ENCODE measurements at regions not wholly inside any gene's neighbourhood (a gene's known extent, or its start where the extent isn't known, plus 50 kb on each side); places are given as distances from the start of the nearest gene placed in this dataset.

DNA sequence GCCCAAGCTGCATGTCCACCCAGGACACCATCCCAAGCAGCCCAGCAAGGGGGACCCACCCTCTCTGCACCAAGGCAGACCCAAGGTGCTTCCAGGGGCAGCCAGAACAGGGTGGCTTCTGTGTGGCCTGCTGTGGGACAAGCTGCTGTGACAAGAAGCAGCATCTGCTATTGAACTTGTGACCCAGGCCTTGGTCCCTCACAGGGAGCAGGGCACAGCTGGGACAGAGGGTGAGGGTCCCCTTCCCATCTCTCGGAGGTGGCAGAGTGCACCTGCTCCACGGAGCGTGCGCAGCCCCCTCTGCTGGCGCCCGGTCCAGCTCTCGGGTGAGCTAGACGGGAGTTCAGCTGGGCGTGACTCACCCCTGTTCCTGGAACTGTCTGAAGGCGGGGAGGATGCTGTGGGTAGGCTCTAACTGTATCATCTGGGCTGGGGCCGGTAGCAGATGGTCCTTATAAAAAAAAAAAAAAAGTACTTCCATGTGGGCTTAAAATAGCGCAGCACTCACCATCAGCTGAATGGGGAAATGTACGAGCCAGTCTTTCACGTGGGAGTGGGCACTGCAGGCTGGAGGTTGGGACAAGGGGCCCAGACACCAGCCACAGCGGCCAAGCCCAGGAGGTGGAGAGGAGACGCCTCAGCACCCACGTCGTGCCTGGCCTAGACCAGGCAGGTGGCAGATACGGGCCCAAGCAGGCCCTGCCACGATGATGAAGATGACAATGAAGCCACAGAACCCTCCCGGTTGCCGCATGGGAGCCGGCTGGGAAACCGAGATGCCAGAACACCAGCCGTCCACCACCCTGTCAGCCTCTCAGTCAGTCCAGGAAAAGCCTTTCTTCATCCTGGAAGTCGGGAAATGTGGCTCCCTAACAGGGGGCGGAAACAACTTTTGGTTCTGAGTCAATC, 136.8 kb upstream of the ID2 start:
- no peak overlapping the region for H3K4me3 ChIP-seq (ENCODE audit: low read length in 2 of 2)
- no peaks in the 10 kb centered on the region for H3K9me3 ChIP-seq (ENCODE audit: control insufficient read depth in 2 of 2, low read length in 2 of 2)
- H3K27ac ChIP-seq (ENCODE audit: low read depth in 2 of 2, low read length in 2 of 2) = peak overlapping the region; percentile 69 to 82
- peaks cover 16 to 27% of the 10 kb centered on the region in 2 donors for H3K4me1 ChIP-seq (ENCODE audit: control insufficient read depth in 2 of 2, insufficient read depth in 2 of 2, low read length in 2 of 2)
- no peaks in the 10 kb centered on the region for H3K27me3 ChIP-seq (ENCODE audit: control insufficient read depth in 2 of 2, insufficient read depth in 2 of 2, low read length in 2 of 2)
- H3K36me3 ChIP-seq (ENCODE audit: control insufficient read depth in 2 of 2, insufficient read depth in 2 of 2, low read length in 2 of 2) = no peaks in the 10 kb centered on the region
- peak overlapping the region; percentile 1 to 44 for H3K9ac ChIP-seq (ENCODE audit: low read depth in 1 of 2, low read length in 2 of 2)

DNA sequence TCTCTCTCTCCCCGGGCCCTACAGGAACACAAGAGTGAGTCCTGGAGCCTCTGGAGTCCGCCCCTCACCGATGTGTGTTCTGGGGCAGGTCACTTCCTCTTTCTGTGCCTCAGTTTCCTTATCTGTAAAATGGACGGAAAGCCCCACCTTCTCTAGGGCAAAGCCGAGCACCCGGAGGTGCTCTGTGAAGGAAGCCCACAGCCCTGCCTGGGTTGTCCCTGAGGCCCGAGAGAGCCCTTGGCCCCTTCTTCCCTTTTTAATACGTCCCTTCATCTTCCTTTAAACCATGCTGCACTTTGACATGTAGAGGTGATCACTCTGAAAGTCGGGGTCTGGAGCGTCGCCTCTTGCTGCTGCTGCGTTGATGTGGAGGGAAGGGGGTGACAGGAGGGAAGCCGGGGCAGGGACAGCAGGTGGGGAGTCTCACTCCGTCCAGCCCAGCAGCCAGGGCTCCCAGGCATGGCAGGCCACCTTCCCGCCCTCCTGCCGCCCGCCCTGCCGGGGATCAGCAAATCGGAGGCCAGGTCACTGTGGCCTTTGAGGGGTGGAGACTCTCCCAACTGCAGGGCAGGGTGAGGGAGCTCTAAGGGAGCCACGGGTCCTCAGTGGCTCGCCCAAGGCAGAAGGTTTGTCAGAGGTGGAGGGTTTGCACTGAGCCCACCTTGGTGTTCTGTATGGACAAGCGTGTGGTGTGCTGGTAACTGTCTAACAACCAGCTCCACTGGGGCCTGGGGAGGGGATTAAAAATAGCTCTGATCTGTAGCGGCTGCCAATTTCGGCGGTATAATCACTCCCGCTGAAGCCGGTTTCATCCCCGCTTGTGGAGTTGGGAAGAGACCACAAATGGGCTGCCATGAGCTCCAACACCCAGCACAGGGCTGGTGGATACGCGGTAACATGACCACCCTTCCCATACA, 135.9 kb upstream of the ID2 start:
- H3K4me3 ChIP-seq (ENCODE audit: low read length in 2 of 2) = no peak overlapping the region
- no peak overlapping the region for H3K9ac ChIP-seq (ENCODE audit: low read depth in 1 of 2, low read length in 2 of 2)
- H3K4me1 ChIP-seq (ENCODE audit: control insufficient read depth in 2 of 2, insufficient read depth in 2 of 2, low read length in 2 of 2) = peaks cover 9 to 20% of the 10 kb centered on the region in 2 donors
- no peaks in the 10 kb centered on the region for H3K27me3 ChIP-seq (ENCODE audit: control insufficient read depth in 2 of 2, insufficient read depth in 2 of 2, low read length in 2 of 2)
- no peaks in the 10 kb centered on the region for H3K36me3 ChIP-seq (ENCODE audit: control insufficient read depth in 2 of 2, insufficient read depth in 2 of 2, low read length in 2 of 2)
- H3K9me3 ChIP-seq (ENCODE audit: control insufficient read depth in 2 of 2, low read length in 2 of 2) = no peaks in the 10 kb centered on the region
- peak overlapping the region in 1 of 2 donors; percentile 38 for H3K27ac ChIP-seq (ENCODE audit: low read depth in 2 of 2, low read length in 2 of 2)

DNA sequence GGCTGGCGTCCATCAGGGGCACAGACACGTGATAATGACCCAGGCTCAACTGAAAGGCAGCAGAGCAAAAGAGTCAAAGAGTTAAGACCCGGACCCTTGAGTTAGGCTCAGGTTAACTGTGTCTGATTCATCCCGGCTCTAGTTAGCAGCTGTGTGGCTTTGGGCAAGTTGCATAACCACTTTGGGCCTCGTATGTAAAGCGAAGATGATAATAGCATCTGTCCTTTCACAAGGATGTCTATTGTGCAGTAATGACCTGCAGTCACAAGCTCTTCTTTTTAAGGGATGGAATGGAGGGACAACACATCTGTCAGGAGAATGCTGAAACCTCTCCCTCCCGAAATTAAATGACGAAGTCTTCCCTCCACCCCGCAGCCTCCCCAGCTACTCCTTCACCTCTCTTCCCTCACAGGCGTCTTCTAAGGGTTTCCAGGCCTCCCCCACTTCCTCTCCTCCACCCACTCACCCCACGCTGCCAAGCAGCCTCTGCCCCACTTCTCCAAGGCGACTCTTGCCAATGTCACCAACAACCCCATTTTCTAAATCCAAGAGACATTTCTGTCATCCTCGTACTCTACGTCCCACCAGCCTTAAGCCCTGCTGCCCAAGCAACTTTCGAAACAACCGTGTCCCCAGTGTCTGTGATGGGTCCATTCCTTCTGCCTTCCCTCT, 135.1 kb upstream of the ID2 start:
- Histone ChIP-seq H3K4me1 (ENCODE audit: control insufficient read depth in 2 of 2, insufficient read depth in 2 of 2, low read length in 2 of 2) (peaks cover 9 to 20% of the 10 kb centered on the region in 2 donors), H3K27me3 (ENCODE audit: control insufficient read depth in 2 of 2, insufficient read depth in 2 of 2, low read length in 2 of 2) (no peaks in the 10 kb centered on the region)

DNA sequence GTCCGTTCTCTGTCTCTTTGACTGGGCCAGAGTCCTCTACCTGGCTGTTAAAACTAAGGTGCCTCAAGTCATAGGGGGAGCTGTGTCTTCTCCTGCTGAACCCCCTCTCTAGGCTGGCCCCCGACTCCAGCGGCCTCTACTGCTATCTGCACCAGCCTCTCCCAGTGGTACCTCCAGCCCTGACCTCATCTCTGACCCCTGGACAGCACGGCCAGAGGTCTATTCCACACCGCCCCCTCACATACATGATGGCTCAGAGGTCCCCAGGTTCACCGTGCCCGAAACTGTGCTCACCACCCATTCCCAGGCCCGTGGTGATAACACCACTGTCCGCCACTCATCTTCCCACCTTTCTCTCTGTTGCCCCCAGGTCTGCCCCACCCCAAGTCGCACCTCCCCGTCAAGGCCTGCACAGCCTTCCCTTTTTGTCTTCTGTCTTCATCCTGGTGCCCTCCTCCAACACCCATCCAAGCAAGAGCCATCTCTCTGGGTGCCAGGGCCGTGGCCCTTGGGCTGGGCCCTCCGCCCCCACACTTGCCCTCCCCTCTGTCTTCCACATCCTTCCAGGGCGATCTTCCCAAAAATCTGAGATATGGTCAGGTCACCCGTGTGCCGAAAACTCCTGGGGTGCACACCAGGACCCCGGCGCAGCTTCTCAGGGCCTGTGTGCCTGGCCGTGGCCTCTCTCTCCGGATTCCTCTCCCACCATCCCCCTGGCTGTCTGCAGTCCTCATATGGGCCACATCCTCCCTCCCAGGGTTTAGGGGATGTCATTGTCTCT, 134.4 kb upstream of the ID2 start:
- no peak overlapping the region for H3K4me3 ChIP-seq (ENCODE audit: low read length in 2 of 2)
- H3K4me1 ChIP-seq (ENCODE audit: control insufficient read depth in 2 of 2, insufficient read depth in 2 of 2, low read length in 2 of 2) = peaks cover 9 to 20% of the 10 kb centered on the region in 2 donors
- H3K27me3 ChIP-seq (ENCODE audit: control insufficient read depth in 2 of 2, insufficient read depth in 2 of 2, low read length in 2 of 2) = no peaks in the 10 kb centered on the region
- H3K9me3 ChIP-seq (ENCODE audit: control insufficient read depth in 2 of 2, low read length in 2 of 2) = no peaks in the 10 kb centered on the region
- H3K27ac ChIP-seq (ENCODE audit: low read depth in 2 of 2, low read length in 2 of 2) = no peak overlapping the region
- H3K36me3 ChIP-seq (ENCODE audit: control insufficient read depth in 2 of 2, insufficient read depth in 2 of 2, low read length in 2 of 2) = no peaks in the 10 kb centered on the region
- H3K9ac ChIP-seq (ENCODE audit: low read depth in 1 of 2, low read length in 2 of 2) = no peak overlapping the region

More for the DNA sequence above, 135.1 kb upstream of the ID2 start:
- Histone ChIP-seq H3K36me3 (ENCODE audit: control insufficient read depth in 2 of 2, insufficient read depth in 2 of 2, low read length in 2 of 2) (no peaks in the 10 kb centered on the region), H3K9me3 (ENCODE audit: control insufficient read depth in 2 of 2, low read length in 2 of 2) (no peaks in the 10 kb centered on the region), H3K4me3 (ENCODE audit: low read length in 2 of 2) (no peak overlapping the region), H3K27ac (ENCODE audit: low read depth in 2 of 2, low read length in 2 of 2) (no peak overlapping the region), H3K9ac (ENCODE audit: low read depth in 1 of 2, low read length in 2 of 2) (no peak overlapping the region)

DNA sequence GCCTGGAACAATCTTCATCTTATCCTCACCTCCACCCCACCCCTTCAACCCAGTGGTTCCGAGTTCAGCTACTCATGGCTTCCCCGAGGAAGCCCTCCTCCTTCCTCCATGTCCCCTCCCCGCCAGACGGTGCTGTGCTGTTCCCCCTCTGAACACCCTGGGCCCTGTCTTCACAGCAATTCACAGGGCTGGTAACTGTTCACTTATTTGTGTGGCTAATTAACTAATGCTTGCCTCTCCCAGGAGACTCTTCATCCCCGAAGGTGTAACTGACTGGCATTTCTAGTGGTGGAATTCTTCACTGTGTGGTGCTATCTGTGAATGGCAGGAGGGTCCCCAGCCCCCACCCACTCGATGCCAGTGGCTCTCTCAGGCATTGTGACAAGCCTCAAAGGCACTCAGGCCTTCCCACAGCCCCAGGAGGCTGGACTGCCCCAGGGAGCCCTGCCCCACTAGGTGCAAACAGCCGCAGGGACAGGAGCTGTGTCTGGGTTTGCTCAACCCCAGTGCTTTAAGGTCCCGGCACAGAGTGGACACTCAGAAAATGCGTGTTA, 133.7 kb upstream of the ID2 start:
- Histone ChIP-seq H3K27me3 (ENCODE audit: control insufficient read depth in 2 of 2, insufficient read depth in 2 of 2, low read length in 2 of 2) (no peaks in the 10 kb centered on the region), H3K4me3 (ENCODE audit: low read length in 2 of 2) (no peak overlapping the region), H3K9ac (ENCODE audit: low read depth in 1 of 2, low read length in 2 of 2) (no peak overlapping the region), H3K4me1 (ENCODE audit: control insufficient read depth in 2 of 2, insufficient read depth in 2 of 2, low read length in 2 of 2) (peaks cover 9 to 18% of the 10 kb centered on the region in 2 donors), H3K27ac (ENCODE audit: low read depth in 2 of 2, low read length in 2 of 2) (no peak overlapping the region), H3K9me3 (ENCODE audit: control insufficient read depth in 2 of 2, low read length in 2 of 2) (no peaks in the 10 kb centered on the region), H3K36me3 (ENCODE audit: control insufficient read depth in 2 of 2, insufficient read depth in 2 of 2, low read length in 2 of 2) (no peaks in the 10 kb centered on the region)

DNA sequence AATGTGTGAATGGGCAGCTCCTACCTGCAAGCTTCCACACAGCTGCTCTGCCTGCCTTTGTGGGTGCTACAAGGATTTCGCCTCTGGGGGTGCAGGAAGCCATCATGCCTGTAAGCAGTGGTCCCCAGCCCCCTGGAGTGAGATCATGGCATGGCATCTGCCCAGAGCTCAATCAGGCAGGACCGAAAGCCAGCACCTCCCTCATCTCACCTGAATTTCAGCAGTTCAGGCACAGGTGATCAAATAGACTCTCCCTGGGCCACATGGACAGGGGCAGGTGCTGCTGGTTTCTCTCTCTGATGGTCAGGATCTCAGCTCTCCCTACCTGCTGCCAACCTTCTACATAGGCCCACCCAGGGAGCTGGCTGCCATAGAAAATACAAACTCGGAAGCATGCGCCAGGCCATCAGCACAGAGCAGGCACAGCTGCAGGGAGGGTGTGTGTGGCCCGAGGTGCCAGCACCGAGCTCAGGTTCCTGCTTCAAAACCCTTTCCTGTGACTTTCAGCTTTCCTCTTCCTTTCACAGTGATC, 133.2 kb upstream of the ID2 start:
- H3K36me3 ChIP-seq (ENCODE audit: control insufficient read depth in 2 of 2, insufficient read depth in 2 of 2, low read length in 2 of 2) = no peaks in the 10 kb centered on the region
- H3K9me3 ChIP-seq (ENCODE audit: control insufficient read depth in 2 of 2, low read length in 2 of 2) = no peaks in the 10 kb centered on the region
- H3K27me3 ChIP-seq (ENCODE audit: control insufficient read depth in 2 of 2, insufficient read depth in 2 of 2, low read length in 2 of 2) = no peaks in the 10 kb centered on the region
- no peak overlapping the region for H3K4me3 ChIP-seq (ENCODE audit: low read length in 2 of 2)
- peaks cover 9 to 17% of the 10 kb centered on the region in 2 donors for H3K4me1 ChIP-seq (ENCODE audit: control insufficient read depth in 2 of 2, insufficient read depth in 2 of 2, low read length in 2 of 2)
- H3K27ac ChIP-seq (ENCODE audit: low read depth in 2 of 2, low read length in 2 of 2) = no peak overlapping the region
- H3K9ac ChIP-seq (ENCODE audit: low read depth in 1 of 2, low read length in 2 of 2) = no peak overlapping the region

DNA sequence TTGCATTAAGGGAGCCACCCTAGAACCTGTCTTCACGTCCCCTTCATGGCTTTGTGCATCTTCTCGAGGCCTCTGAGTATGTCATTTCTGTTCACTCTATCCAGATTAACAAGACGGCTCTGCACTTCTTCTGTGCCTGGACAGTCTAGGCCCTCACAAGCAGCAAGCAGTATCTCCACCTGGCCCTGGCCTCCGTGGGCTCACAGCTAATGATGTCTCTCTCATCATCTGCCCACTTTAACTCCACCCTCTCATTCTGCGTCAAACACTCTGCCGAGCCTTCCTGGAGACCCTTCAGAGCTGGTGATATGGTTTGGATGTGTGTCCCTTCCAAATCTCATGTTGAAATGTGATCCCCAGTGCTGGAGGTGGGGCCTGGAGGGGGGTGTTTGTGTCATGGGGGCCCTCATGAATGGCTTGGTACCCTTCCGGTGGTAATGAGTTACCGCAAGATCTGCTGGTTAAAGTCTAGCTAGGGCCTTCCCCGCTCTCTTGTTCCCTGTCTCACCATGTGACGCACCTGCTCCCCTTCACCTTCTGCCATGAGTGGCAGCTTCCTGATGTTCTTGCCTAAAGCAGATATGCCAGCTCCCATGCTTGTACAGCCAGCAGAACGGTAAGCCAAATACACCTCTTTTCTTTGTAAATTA, 132.5 kb upstream of the ID2 start:
- Histone ChIP-seq H3K4me1 (ENCODE audit: control insufficient read depth in 2 of 2, insufficient read depth in 2 of 2, low read length in 2 of 2) (peaks cover 3 to 10% of the 10 kb centered on the region in 2 donors), H3K9me3 (ENCODE audit: control insufficient read depth in 2 of 2, low read length in 2 of 2) (no peaks in the 10 kb centered on the region), H3K27me3 (ENCODE audit: control insufficient read depth in 2 of 2, insufficient read depth in 2 of 2, low read length in 2 of 2) (no peaks in the 10 kb centered on the region), H3K27ac (ENCODE audit: low read depth in 2 of 2, low read length in 2 of 2) (no peak overlapping the region), H3K36me3 (ENCODE audit: control insufficient read depth in 2 of 2, insufficient read depth in 2 of 2, low read length in 2 of 2) (no peaks in the 10 kb centered on the region), H3K9ac (ENCODE audit: low read depth in 1 of 2, low read length in 2 of 2) (no peak overlapping the region), H3K4me3 (ENCODE audit: low read length in 2 of 2) (no peak overlapping the region)

DNA sequence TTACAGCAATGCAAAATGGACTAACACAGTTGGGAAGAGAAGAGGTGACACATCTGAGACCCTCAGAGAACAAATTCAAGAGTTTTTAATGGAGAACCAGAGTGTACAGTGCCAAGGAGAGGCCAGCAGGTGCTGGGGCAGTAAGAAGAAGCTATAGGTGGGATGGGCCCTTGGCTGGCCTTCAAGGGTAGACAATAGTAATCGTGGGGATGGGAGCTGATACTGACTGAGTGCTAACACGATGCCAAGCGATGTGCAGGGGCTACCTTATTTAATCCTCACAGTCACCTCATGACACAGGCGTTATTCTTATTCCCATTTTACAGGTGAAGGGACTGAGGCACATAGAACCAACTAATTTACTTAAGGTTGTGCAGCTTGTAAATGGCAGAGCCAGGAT, 131.9 kb upstream of the ID2 start:
- Histone ChIP-seq H3K4me3 (ENCODE audit: low read length in 2 of 2) (no peak overlapping the region), H3K9ac (ENCODE audit: low read depth in 1 of 2, low read length in 2 of 2) (no peak overlapping the region), H3K36me3 (ENCODE audit: control insufficient read depth in 2 of 2, insufficient read depth in 2 of 2, low read length in 2 of 2) (no peaks in the 10 kb centered on the region), H3K4me1 (ENCODE audit: control insufficient read depth in 2 of 2, insufficient read depth in 2 of 2, low read length in 2 of 2) (peaks cover 0 to 6% of the 10 kb centered on the region in 2 donors), H3K27me3 (ENCODE audit: control insufficient read depth in 2 of 2, insufficient read depth in 2 of 2, low read length in 2 of 2) (no peaks in the 10 kb centered on the region), H3K9me3 (ENCODE audit: control insufficient read depth in 2 of 2, low read length in 2 of 2) (no peaks in the 10 kb centered on the region), H3K27ac (ENCODE audit: low read depth in 2 of 2, low read length in 2 of 2) (no peak overlapping the region)

DNA sequence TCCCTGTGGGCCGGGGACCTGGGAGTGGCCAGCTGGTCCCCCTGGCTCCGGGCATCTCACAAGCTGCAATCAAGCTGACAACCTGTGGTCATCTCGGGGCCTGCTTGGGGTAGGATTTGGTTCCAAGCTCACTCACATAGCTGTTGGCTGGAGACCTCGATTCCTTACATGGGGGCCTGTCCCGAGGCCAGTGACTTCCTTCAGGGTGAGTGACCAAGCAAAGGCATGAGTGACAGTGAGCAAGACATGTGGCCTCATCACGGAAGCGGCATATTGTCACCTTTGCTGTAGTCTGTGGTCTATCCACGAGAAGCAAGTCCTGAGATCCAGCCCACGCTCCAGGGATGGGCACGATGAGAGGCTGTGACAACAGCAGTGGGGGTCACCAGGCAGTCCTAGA, 131.4 kb upstream of the ID2 start:
- Histone ChIP-seq H3K9ac (ENCODE audit: low read depth in 1 of 2, low read length in 2 of 2) (no peak overlapping the region), H3K9me3 (ENCODE audit: control insufficient read depth in 2 of 2, low read length in 2 of 2) (no peaks in the 10 kb centered on the region), H3K27ac (ENCODE audit: low read depth in 2 of 2, low read length in 2 of 2) (no peak overlapping the region), H3K4me1 (ENCODE audit: control insufficient read depth in 2 of 2, insufficient read depth in 2 of 2, low read length in 2 of 2) (peaks cover 0 to 1% of the 10 kb centered on the region in 2 donors), H3K36me3 (ENCODE audit: control insufficient read depth in 2 of 2, insufficient read depth in 2 of 2, low read length in 2 of 2) (no peaks in the 10 kb centered on the region), H3K4me3 (ENCODE audit: low read length in 2 of 2) (no peak overlapping the region), H3K27me3 (ENCODE audit: control insufficient read depth in 2 of 2, insufficient read depth in 2 of 2, low read length in 2 of 2) (no peaks in the 10 kb centered on the region)
